Adrenal gland (tissue), 5 donors: ENCODE measurements at regions not wholly inside any gene's neighbourhood (a gene's known extent, or its start where the extent isn't known, plus 50 kb on each side); places are given as distances from the start of the nearest gene placed in this dataset.

Experiments
- CTCF ChIP-seq, 6 experiments: fragments of 450-650 bp in 4 of 6; fragments of 200-600 bp in 2 of 6; sonication (generic) in 1 of 6; IDR thresholded peaks; 1 replicate in 5 of 6; 2 replicates in 1 of 6; pipeline versions ENCODE4 v1.5.1 to v1.8.0; 2016 to 2021; ENCODE audit warnings: antibody characterized with exemption in 6 of 6, mild to moderate bottlenecking in 2 of 6, moderate library complexity in 1 of 6
- POLR2A ChIP-seq, 2 donors: fragments of 450-650 bp; IDR thresholded peaks; one replicate each; pipeline ENCODE4 v1.6.1; 2017; ENCODE audit warnings: antibody characterized with exemption in 2 of 2, mild to moderate bottlenecking in 2 of 2, moderate library complexity in 1 of 2
- donor health status: DM: no; HTN: no; CAD: no.

- TF ChIP-seq CTCF (IDR thresholded peaks at IDR 0.05), result no peak
- no peak for TF ChIP-seq POLR2A (IDR thresholded peaks at IDR 0.05)
These were observed 86.4 kb downstream of the SOX1 start for GRCh38 chr13:112153364-112153763.
